Endothelial cell of umbilical vein (primary cell): ENCODE measurements at regions not wholly inside any gene's neighbourhood (a gene's known extent, or its start where the extent isn't known, plus 50 kb on each side); places are given as distances from the start of the nearest gene placed in this dataset.

Experiments
- BruUV-seq: library from RNA; stranded (reverse); fragments of 400-500 nt; replicated peaks from 2 replicates; lab custom pipeline; 2021; lab: Mats Ljungman, UMichigan
- CTCF ChIA-PET: fragments of 300-600, 350-600 bp; sonication (Branson Sonifier 250); formaldehyde crosslinking; loops from one replicate; lab custom pipeline; 2021; ENCODE audit warnings: antibody characterized with exemption, inconsistent platforms; lab: Charles Lee
- POLR2A ChIA-PET: fragments of 300-600, 350-600 bp; sonication (Branson Sonifier 250); formaldehyde crosslinking; loops from one replicate; lab custom pipeline; 2021; ENCODE audit warnings: antibody characterized with exemption, inconsistent platforms; lab: Charles Lee
- DNase-seq: peaks from one replicate; pipeline ENCODE4 v3.0.0-alpha.2; 2011; ENCODE audit warnings: low read depth, low spot score
- FAIRE-seq: peaks from 2 replicates; lab custom pipeline; 2011; peaks lifted over from hg19 to GRCh38; lab: Jason Lieb, UNC
- H2AFZ ChIP-seq: 2 replicates; pipeline ENCODE4 v1.6.0; 2012; ENCODE audit warnings: low read depth, low read length, control low read depth, inconsistent platforms
- H3K27ac ChIP-seq: 2 replicates; pipeline ENCODE4 v1.5.1; 2011; ENCODE audit warnings: low read depth, mild to moderate bottlenecking, control low read depth, low read length, moderate library complexity; ENCODE audit not compliant: insufficient read depth
- H3K27me3 ChIP-seq, 2 experiments: 2 replicates each; pipeline versions ENCODE4 v1.6.0 to v1.6.1; 2011; ENCODE audit warnings: low read length in 2 of 2, mixed read lengths in 1 of 2; ENCODE audit not compliant: control insufficient read depth in 2 of 2, insufficient read depth in 2 of 2
- H3K36me3 ChIP-seq, 2 experiments: 2 replicates in 1 of 2; 3 replicates in 1 of 2; pipeline ENCODE4 v1.5.1; 2011; ENCODE audit warnings: low read length in 2 of 2, mild to moderate bottlenecking in 1 of 2, moderate library complexity in 1 of 2; ENCODE audit not compliant: control insufficient read depth in 2 of 2, insufficient read depth in 2 of 2; ENCODE audit errors: extremely low read depth in 1 of 2
- H3K4me1 ChIP-seq: 3 replicates; pipeline ENCODE4 v1.5.1; 2011; ENCODE audit warnings: mild to moderate bottlenecking, low read length; ENCODE audit not compliant: control insufficient read depth, insufficient read depth; ENCODE audit errors: extremely low read depth
- H3K4me2 ChIP-seq: 2 replicates; pipeline ENCODE4 v1.6.1; 2011; ENCODE audit warnings: low read length, control low read depth, mixed read lengths; ENCODE audit not compliant: insufficient read depth
- H3K4me3 ChIP-seq, 3 experiments: fragments of 200-600 bp in 1 of 3; sonication (generic), shearing (Covaris generic) in 1 of 3; replicated peaks in 1 of 3; 2 replicates each; pipeline ENCODE4 v1.5.1; 2011 to 2016; ENCODE audit warnings: control low read depth in 3 of 3, low read length in 3 of 3, mild to moderate bottlenecking in 2 of 3, inconsistent platforms in 1 of 3, low read depth in 1 of 3, moderate library complexity in 1 of 3; ENCODE audit not compliant: insufficient read depth in 1 of 3
- H3K79me2 ChIP-seq: 2 replicates; pipeline ENCODE4 v1.6.0; 2012; ENCODE audit warnings: low read length, inconsistent platforms; ENCODE audit not compliant: control insufficient read depth, insufficient read depth
- H3K9ac ChIP-seq: replicated peaks from 2 replicates; pipeline ENCODE3; 2011; ENCODE audit warnings: low read length, control low read depth; ENCODE audit not compliant: insufficient read depth; ENCODE audit errors: extremely low read depth
- H3K9me1 ChIP-seq: replicated peaks from 3 replicates; pipeline ENCODE4 v1.6.0; 2011; ENCODE audit warnings: mild to moderate bottlenecking, low read length; ENCODE audit not compliant: control insufficient read depth, insufficient read depth; ENCODE audit errors: extremely low read depth
- H3K9me3 ChIP-seq: replicated peaks from 2 replicates; pipeline ENCODE4 v1.5.1; 2012; ENCODE audit warnings: low read length, inconsistent platforms; ENCODE audit not compliant: control insufficient read depth, insufficient read depth
- H4K20me1 ChIP-seq: replicated peaks from 2 replicates; pipeline ENCODE3; 2011; ENCODE audit warnings: mild to moderate bottlenecking, low read length; ENCODE audit not compliant: control insufficient read depth, insufficient read depth; ENCODE audit errors: extremely low read depth
- CTCF ChIP-seq, 2 donors: IDR thresholded peaks; 1 replicate in 1 of 2; 2 replicates in 1 of 2; pipeline ENCODE4 v1.5.1; 2011; ENCODE audit warnings: low read length in 2 of 2, mild to moderate bottlenecking in 2 of 2, moderate library complexity in 2 of 2, control low read depth in 1 of 2, inconsistent platforms in 1 of 2, low read depth in 1 of 2; ENCODE audit not compliant: insufficient read depth in 1 of 2; ENCODE audit errors: extremely low read depth in 1 of 2
- EZH2 ChIP-seq: IDR thresholded peaks from 2 replicates; pipeline ENCODE4 v1.6.1; 2012; ENCODE audit warnings: borderline replicate concordance, low read depth, mild to moderate bottlenecking, moderate library complexity, low read length, inconsistent platforms; ENCODE audit not compliant: severe bottlenecking
- FOS ChIP-seq: IDR thresholded peaks from 2 replicates; pipeline ENCODE4 v1.6.1; 2011; ENCODE audit warnings: mild to moderate bottlenecking, low read length, moderate library complexity, borderline replicate concordance; ENCODE audit not compliant: insufficient read depth
- GATA2 ChIP-seq: IDR thresholded peaks from 2 replicates; pipeline ENCODE4 v1.7.0; 2011; ENCODE audit warnings: low read depth, mild to moderate bottlenecking, moderate library complexity, mixed read lengths, low read length; ENCODE audit not compliant: insufficient read length, insufficient read depth
- JUN ChIP-seq: IDR thresholded peaks from 2 replicates; pipeline ENCODE4 v1.6.1; 2011; ENCODE audit warnings: borderline replicate concordance, low read depth; ENCODE audit not compliant: insufficient read length, insufficient read depth
- MAX ChIP-seq: IDR thresholded peaks from 2 replicates; pipeline ENCODE4 v1.6.1; 2011; ENCODE audit not compliant: insufficient read depth, insufficient read length
- MYC ChIP-seq: IDR thresholded peaks from one replicate; pipeline ENCODE4 v1.6.1; 2011; ENCODE audit warnings: mild to moderate bottlenecking, low read depth, low read length
- POLR2A ChIP-seq: IDR thresholded peaks from 2 replicates; pipeline ENCODE4 v1.6.1; 2012; ENCODE audit warnings: low read depth, mild to moderate bottlenecking, control low read depth, low read length
- POLR2AphosphoS5 ChIP-seq: IDR thresholded peaks from 2 replicates; pipeline ENCODE4 v1.6.1; 2012; ENCODE audit warnings: low read depth, mild to moderate bottlenecking, control low read depth, low read length, moderate library complexity; ENCODE audit not compliant: insufficient read depth
- dilution Hi-C: fragments of 300-500 bp; cut with MboI; formaldehyde crosslinking; loops from one replicate; pipeline ENCODE4 v1.15.0; 2019; ENCODE audit warnings: low sequenced_read_pairs; ENCODE audit not compliant: extremely low pct_ligation_motif_present
- intact Hi-C: fragments of 100-400 bp; cut with micrococcal nuclease; formaldehyde crosslinking; loops from one replicate; pipeline ENCODE4 v1.10.0; 2022

- FAIRE-seq = no peak
- Histone ChIP-seq H3K27me3 (no peaks in the 10 kb centered on the region), H3K4me1 (no peaks in the 10 kb centered on the region), H3K9ac (no peak overlapping the region), H3K4me2 (no peak overlapping the region), H3K9me3 (peaks cover 3% of the 10 kb centered on the region), H2AFZ (no peak overlapping the region), H4K20me1 (no peaks in the 10 kb centered on the region), H3K4me3 (no peak overlapping the region), H3K79me2 (no peaks in the 10 kb centered on the region), H3K36me3 (no peaks in the 10 kb centered on the region), H3K9me1 (no peaks in the 10 kb centered on the region), H3K27ac (no peak overlapping the region)
- dilution Hi-C loops (no loop called here), intact Hi-C loops (no loop called here)
- DNase-seq = no peak
- no TSS peak for BruUV-seq
- TF ChIP-seq POLR2AphosphoS5 (no peak), FOS (no peak), EZH2 (no peak), JUN (no peak), CTCF (IDR thresholded peaks at IDR 0.05; ENCODE audit: extremely low read depth in 1 of 2, insufficient read depth in 1 of 2, low read depth in 1 of 2, low read length in 2 of 2) (no peak), MYC (no peak), MAX (no peak), POLR2A (no peak), GATA2 (no peak)
- ChIA-PET POLR2A (no interaction called here), CTCF (no interaction called here)
Measured at GRCh38 chr2:107338059-107338458, 452.1 kb upstream of the ST6GAL2 start.
